ENCODE measurements at regions not wholly inside any gene's neighbourhood (a gene's known extent, or its start where the extent isn't known, plus 50 kb on each side); places are given as distances from the start of the nearest gene placed in this dataset.

- TF ChIP-seq CTCF (IDR thresholded peaks at IDR 0.05; ENCODE audit: poor library complexity, severe bottlenecking): no peak
- TF ChIP-seq RAD21 (conservative IDR thresholded peaks at IDR 0.05): no peak
- TF ChIP-seq EZH2 (IDR thresholded peaks at IDR 0.05; ENCODE audit: borderline replicate concordance, insufficient read depth, low read length, poor library complexity, severe bottlenecking): no peak
Observed at GRCh38 chr22:25382762-25383161, 163.3 kb downstream of the CRYBB2 start.
